ENCODE measurements at regions not wholly inside any gene's neighbourhood (a gene's known extent, or its start where the extent isn't known, plus 50 kb on each side); places are given as distances from the start of the nearest gene placed in this dataset.

DNA sequence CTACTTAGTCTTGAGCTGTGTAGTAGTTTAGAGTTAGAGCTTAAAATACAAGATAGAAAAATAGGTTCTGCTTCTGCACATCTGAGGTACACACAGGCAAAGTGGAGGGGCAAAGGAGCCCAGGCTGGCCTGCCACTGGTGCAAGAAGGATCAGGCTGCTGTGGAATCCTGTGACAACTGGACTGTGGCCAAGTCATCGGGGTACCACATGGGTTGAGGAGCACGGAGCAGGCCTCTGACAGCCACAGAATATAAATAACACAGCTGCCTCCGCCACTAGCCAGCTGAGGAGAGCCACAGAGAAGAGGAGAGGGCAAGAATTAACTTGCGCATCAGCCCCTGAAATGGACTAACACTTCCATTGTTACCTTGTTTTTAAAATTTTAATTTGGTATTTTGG, 206.0 kb upstream of the MARCKS start:
- DNase-seq = no peak
- Mint-ChIP-seq H3K27me3 (peaks cover 17% of the 10 kb centered on the region), H3K4me3 (no peak overlapping the region), H3K4me1 (ENCODE audit: low read depth) (no peaks in the 10 kb centered on the region), H3K36me3 (ENCODE audit: low read depth) (no peaks in the 10 kb centered on the region), H3K9me3 (no peaks in the 10 kb centered on the region), H3K27ac (no peak overlapping the region)

DNA sequence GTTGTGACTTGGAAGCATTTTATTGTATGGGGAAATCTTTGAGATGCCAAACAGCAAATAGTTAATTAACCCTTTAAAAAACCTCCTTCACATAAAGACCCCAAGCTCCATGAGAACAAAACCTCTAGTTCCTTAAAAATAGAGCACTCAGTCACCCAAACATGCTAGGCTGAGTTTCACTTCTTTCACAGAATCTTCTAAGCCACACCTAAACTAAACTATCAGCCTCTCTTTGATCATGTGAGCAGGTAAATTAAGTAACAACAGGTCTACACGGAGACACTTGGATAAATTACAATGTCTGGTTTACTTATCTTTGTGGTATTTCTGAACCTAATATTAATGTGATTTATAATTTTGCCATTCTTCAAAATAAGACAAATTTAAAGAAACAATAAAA, 205.2 kb upstream of the MARCKS start:
- H3K27ac Mint-ChIP-seq = no peak overlapping the region
- no peak overlapping the region for H3K4me3 Mint-ChIP-seq
- DNase-seq = no peak
- no peaks in the 10 kb centered on the region for H3K9me3 Mint-ChIP-seq
- no peaks in the 10 kb centered on the region for H3K4me1 Mint-ChIP-seq (ENCODE audit: low read depth)
- H3K36me3 Mint-ChIP-seq (ENCODE audit: low read depth) = no peaks in the 10 kb centered on the region
- peaks cover 17% of the 10 kb centered on the region for H3K27me3 Mint-ChIP-seq

DNA sequence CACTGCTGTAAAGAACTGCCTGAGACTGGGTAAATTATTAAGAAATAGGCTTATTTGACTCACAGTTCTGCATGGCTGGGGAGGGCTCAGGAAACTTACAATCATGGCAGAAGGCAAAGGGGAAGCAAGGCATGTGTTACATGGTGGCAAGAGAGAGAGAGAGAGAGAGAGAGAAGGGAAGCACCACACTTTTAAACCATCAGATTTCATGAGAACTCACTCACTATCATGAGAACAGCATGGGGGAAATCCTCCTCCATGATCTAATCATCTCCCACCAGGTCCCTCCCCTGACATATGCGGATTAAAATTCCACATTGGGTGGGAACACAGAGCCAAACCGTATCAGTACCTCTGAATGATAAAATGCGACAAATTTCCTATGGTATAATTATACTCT, 203.9 kb upstream of the MARCKS start:
- Mint-ChIP-seq H3K27ac (no peak overlapping the region), H3K4me1 (ENCODE audit: low read depth) (no peaks in the 10 kb centered on the region), H3K36me3 (ENCODE audit: low read depth) (no peaks in the 10 kb centered on the region), H3K4me3 (no peak overlapping the region), H3K9me3 (no peaks in the 10 kb centered on the region), H3K27me3 (peaks cover 14% of the 10 kb centered on the region)
- DNase-seq = no peak

DNA sequence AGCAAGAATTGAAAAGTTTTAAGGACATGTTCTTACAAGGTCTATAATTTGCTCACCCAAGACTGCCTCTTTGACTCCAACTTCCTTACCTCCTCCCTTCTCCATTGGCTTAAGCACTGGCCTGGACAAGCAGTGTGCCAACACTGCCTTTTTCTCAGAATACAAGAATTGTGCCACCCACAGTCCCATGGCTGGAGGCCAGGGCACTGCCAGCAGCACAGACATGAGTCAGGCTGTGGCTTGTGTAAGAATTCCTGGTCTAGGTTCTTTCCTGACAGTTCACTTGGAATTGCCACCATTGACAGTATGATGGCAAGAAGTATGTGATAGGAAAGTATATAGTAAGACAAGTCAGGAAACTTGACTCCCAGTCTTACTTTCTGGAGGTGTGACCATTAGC, 202.7 kb upstream of the MARCKS start:
- Mint-ChIP-seq H3K27ac (no peak overlapping the region), H3K27me3 (peaks cover 14% of the 10 kb centered on the region), H3K4me1 (ENCODE audit: low read depth) (no peaks in the 10 kb centered on the region), H3K9me3 (no peaks in the 10 kb centered on the region), H3K4me3 (no peak overlapping the region), H3K36me3 (ENCODE audit: low read depth) (no peaks in the 10 kb centered on the region)
- no peak for DNase-seq

DNA sequence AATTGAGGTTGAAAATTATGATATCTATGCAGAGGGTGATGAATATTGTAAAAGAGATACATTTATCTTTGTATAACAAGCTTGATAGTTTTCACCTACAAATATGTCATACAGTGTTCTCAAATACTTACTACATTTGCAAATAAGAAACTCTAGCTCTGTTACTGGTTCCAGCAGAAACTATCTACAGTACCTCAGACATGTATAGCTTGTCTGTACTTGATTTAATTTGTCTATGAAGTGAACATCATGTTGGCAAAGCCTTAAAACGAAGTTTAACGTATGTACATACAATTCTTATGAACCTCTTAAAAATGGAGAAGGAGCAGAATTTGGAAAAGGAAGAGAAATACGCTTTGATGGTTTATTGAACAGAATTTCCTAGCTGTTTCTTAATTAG, 201.4 kb upstream of the MARCKS start:
- H3K27me3 Mint-ChIP-seq = peaks cover 12% of the 10 kb centered on the region
- no peaks in the 10 kb centered on the region for H3K4me1 Mint-ChIP-seq (ENCODE audit: low read depth)
- no peak overlapping the region for H3K27ac Mint-ChIP-seq
- no peak for DNase-seq
- no peak overlapping the region for H3K4me3 Mint-ChIP-seq
- no peaks in the 10 kb centered on the region for H3K9me3 Mint-ChIP-seq
- H3K36me3 Mint-ChIP-seq (ENCODE audit: low read depth) = no peaks in the 10 kb centered on the region

DNA sequence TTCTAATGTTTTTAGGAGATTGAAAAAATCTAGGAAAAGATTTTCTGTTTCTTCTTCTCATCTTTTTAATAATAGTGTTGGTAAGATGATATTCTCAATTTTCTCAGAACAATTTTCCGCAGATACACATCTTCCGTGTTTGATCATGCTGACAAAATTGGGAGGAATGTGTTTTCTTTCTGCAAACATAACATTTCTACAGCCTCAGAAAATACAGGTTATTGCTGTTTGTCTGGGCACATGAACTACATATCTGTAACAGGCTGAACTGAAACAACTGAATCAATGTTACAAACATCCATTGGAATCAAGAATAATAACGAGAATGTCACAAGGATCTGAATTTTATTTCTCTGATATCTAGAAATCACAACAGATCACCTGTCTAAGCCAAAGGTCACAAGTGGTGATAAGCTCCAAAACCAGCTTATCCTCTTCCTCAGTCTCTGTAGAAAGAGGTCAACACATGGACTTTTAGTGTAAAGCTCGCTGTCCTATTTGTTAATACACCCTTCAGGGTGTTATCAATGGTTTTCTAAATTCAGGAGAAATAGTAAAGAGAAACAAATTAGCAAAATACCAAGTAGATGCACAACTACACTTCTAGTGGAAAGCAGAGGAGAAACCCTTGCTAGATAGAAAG, 197.3 kb upstream of the MARCKS start:
- Mint-ChIP-seq H3K36me3 (ENCODE audit: low read depth) (no peaks in the 10 kb centered on the region), H3K27me3 (peaks cover 15% of the 10 kb centered on the region), H3K4me3 (no peak overlapping the region), H3K9me3 (no peaks in the 10 kb centered on the region), H3K4me1 (ENCODE audit: low read depth) (no peaks in the 10 kb centered on the region), H3K27ac (no peak overlapping the region)
- DNase-seq = no peak

DNA sequence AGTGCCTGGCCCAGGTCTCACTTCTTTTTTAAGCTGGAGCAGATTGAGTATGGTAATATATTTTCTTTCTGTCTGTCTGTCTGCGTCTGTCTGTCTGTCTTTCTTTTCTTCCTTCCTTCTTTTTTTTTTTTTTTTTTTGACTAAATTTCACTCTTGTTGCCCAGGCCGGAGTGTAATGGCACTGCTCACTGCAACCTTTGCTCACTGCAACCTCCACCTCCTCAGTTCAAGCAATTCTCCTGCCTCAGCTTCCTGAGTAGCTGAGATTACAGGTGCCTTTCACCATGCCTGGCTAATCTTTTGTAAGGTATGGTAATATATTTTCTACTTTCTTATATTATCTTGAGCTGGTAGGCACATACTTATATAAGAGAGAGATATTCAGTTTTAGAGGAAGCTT, 196.3 kb upstream of the MARCKS start:
- Mint-ChIP-seq H3K4me1 (ENCODE audit: low read depth) (no peaks in the 10 kb centered on the region), H3K36me3 (ENCODE audit: low read depth) (no peaks in the 10 kb centered on the region), H3K27me3 (peaks cover 20% of the 10 kb centered on the region), H3K27ac (no peak overlapping the region), H3K9me3 (no peaks in the 10 kb centered on the region), H3K4me3 (no peak overlapping the region)
- no peak for DNase-seq

DNA sequence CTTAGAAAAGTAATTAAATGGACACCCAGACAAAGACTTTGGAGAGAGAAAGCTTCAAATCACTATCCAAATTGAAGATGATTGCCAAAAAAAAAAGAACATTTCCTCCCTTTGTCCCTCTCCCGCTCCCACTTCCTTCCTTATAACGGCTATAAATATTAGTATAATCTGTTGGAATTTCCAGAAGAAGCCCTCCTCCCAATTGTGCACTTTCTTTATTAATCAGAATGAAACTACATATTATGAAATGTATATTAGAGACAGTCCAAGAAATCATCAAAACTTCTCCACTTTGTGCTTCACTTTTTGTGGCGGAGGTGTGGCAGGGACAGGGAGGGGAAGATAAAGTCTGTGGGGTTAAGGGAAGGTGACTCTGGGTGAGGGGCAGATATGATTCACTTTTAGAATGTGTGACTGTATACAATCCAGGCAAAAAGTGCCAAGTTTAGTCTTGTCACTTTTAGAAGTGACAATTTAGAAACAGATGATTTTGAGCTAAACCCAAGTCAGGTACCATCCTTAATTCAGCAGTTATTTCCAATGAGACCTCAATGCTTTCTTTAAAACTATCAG, 195.0 kb upstream of the MARCKS start:
- Mint-ChIP-seq H3K36me3 (ENCODE audit: low read depth) (no peaks in the 10 kb centered on the region), H3K4me3 (no peak overlapping the region), H3K27ac (no peak overlapping the region), H3K4me1 (ENCODE audit: low read depth) (no peaks in the 10 kb centered on the region), H3K27me3 (peaks cover 20% of the 10 kb centered on the region), H3K9me3 (no peaks in the 10 kb centered on the region)
- DNase-seq = no peak

DNA sequence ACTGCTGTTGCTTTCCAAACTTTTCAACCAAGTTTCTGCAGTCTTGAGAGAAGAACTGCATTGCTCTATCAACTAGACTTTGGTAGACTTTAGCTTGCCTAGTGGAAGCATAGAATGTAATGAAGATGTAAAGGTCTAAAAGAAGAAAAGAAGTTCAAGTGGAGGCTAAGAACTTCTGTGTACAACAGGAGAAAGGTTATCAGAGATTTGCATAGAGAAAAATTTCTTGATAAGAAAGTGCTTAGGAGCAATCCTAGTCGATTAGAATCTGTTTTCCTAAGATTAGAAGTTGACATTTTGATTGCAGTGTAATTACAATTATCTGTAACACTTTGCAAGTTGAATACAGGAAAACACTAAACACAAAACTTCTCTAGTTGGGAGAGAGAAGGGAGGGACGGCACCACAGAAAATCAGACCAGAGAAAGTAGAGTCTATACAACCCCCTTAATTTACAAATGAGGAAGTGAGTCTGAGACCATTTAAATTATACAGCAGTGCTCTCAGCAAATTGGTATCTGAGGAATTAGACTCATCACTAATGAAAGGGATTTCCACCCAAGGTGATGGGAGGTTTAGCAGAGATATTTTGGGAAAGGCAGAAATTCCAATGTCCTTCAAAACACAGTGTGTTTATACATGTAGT, 194.3 kb upstream of the MARCKS start:
- Mint-ChIP-seq H3K4me3 (no peak overlapping the region), H3K27me3 (peaks cover 20% of the 10 kb centered on the region), H3K36me3 (ENCODE audit: low read depth) (no peaks in the 10 kb centered on the region), H3K4me1 (ENCODE audit: low read depth) (no peaks in the 10 kb centered on the region), H3K27ac (no peak overlapping the region), H3K9me3 (no peaks in the 10 kb centered on the region)
- no peak for DNase-seq

DNA sequence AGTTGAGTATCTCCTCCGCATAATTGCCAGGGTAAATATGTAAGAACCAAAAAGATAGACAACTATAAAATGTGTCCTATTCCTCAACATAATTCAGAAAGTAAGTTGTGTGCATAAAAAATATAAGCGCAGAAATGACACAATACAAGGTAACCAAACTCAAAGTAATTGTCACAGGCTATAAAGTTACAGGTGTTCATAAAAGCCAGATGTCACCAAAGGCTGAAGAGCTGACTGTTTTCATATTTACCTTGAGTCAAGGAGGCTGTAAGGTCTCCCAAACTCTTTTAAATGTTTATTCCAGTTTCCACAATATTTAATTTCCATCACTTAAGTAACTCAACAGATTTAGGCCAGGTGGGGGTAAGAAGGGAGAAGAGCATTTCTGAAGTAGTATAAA, 192.2 kb upstream of the MARCKS start:
- no peak for DNase-seq
- Mint-ChIP-seq H3K27me3 (peaks cover 20% of the 10 kb centered on the region), H3K9me3 (no peaks in the 10 kb centered on the region), H3K36me3 (ENCODE audit: low read depth) (no peaks in the 10 kb centered on the region), H3K27ac (no peak overlapping the region), H3K4me3 (no peak overlapping the region), H3K4me1 (ENCODE audit: low read depth) (no peaks in the 10 kb centered on the region)

DNA sequence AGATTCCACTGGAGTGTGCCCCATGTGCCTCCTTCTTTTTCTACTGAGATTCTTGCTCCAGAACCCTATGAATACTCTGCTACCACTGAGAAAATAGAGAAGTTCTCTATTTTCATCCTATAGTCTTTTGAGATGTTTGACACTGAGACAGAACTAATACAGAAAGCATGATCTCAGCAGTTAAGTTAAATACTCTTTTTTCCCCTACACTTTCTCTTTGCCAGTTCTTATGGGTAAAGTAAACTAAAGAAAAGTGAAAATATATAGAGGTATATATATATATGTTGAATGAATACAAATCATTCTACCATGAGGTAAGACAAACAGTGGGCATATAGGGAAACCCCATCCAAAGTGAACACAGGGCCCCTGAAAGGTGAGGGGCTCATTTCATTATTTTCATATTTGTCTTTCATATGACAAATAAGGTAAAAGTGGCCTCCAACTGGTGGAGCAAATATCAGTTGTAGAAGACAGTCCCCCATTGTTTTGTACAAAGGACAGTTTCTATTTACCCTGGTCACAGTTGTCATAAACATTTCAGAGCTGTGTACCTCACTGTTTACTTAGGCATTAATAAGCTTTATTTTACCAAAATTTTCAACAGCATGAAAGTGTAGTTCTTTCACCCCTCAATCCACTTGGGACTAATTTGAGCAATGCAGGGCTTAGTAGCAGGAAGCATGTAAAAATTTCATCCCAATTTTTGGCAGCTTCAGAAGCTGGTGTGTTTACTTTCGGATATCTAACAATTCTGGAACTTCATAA, 188.3 kb upstream of the MARCKS start:
- Mint-ChIP-seq H3K36me3 (ENCODE audit: low read depth) (no peaks in the 10 kb centered on the region), H3K4me3 (no peak overlapping the region), H3K27ac (no peak overlapping the region), H3K9me3 (no peaks in the 10 kb centered on the region), H3K4me1 (ENCODE audit: low read depth) (no peaks in the 10 kb centered on the region), H3K27me3 (peaks cover 14% of the 10 kb centered on the region)
- DNase-seq = no peak

DNA sequence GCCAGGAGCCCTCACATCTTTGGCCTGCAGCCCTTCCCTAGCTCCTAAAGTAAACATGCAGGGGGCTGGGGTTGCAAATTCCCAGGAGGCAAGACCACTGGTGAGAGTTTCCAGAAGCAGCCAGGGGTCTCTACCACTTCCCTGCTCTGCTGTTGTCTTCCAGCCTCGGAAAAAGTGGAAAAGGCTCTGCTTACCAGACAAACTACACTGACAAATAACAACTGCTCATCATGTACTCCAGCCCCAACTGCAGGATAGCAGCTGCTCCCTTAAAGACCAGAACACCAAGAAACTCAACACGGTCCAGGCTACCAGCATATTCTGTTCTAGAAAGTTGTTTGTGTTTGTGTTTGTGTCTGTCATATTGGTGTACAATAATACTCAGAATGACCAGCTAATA, 187.5 kb upstream of the MARCKS start:
- DNase-seq = no peak
- peaks cover 14% of the 10 kb centered on the region for H3K27me3 Mint-ChIP-seq
- H3K4me1 Mint-ChIP-seq (ENCODE audit: low read depth) = no peaks in the 10 kb centered on the region
- no peaks in the 10 kb centered on the region for H3K36me3 Mint-ChIP-seq (ENCODE audit: low read depth)
- H3K9me3 Mint-ChIP-seq = no peaks in the 10 kb centered on the region
- no peak overlapping the region for H3K4me3 Mint-ChIP-seq
- H3K27ac Mint-ChIP-seq = no peak overlapping the region

DNA sequence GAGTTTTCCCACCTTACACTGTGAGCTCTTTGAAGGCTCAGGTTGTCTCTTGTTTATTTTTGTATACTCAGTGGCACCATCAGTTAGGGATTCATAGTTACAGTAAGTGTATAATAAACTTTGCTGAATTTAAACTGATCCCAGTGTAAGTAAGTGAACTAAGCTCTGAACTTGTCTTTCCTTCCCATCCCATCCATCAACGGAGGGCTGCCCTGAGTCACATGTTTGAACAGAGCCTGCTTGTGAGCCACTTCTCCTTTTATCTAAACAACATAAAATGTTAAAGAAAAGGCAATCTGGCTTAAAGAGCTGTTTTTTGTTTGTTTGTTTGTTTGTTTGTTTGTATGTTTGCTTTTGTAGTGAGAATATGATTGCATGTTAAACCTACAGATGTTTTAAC, 185.7 kb upstream of the MARCKS start:
- Mint-ChIP-seq H3K27me3 (peaks cover 6% of the 10 kb centered on the region), H3K4me3 (no peak overlapping the region), H3K36me3 (ENCODE audit: low read depth) (no peaks in the 10 kb centered on the region), H3K4me1 (ENCODE audit: low read depth) (no peaks in the 10 kb centered on the region), H3K9me3 (no peaks in the 10 kb centered on the region), H3K27ac (no peak overlapping the region)
- DNase-seq = no peak

DNA sequence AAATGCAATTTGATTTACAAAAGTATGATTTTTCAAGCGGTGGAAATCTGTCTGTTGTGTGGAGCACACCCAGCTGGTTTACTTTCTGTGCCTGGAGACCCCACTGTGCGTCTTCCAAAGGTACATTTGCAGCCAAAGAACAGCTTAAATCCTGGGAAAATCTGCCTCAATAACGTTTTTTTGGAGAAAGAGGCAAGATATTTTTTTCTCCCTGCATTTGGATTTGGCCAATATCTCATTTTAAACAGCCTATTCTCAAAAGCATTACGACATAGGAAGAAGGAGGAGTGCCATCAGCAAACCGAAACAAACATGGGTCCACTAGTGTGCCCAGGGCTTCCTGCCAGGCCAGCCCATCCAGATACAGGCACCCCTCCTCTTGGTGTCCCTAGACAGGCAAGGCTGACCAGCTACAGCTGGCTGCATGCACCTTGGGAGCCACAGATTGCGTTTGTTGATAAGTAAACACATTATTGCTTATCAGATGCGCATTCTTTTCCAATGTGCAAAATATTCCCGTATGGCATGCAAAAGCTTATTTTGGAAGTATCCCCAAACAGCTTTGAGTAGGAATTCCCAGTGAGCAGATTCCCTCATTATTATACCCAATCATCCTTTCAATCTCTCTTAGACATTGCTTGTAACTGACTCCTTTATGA, 184.5 kb upstream of the MARCKS start:
- H3K27me3 Mint-ChIP-seq = peaks cover 6% of the 10 kb centered on the region
- H3K36me3 Mint-ChIP-seq (ENCODE audit: low read depth) = no peaks in the 10 kb centered on the region
- no peak overlapping the region for H3K27ac Mint-ChIP-seq
- no peaks in the 10 kb centered on the region for H3K4me1 Mint-ChIP-seq (ENCODE audit: low read depth)
- DNase-seq = no peak
- H3K9me3 Mint-ChIP-seq = no peaks in the 10 kb centered on the region
- no peak overlapping the region for H3K4me3 Mint-ChIP-seq
